Smooth muscle cell (in vitro differentiated cells): ENCODE measurements at regions not wholly inside any gene's neighbourhood (a gene's known extent, or its start where the extent isn't known, plus 50 kb on each side); places are given as distances from the start of the nearest gene placed in this dataset.

Experiments used
- DNase-seq: peaks from one replicate; lab custom pipeline; 2025; ENCODE audit not compliant: unreplicated experiment; lab: John Stamatoyannopoulos, UW
- H2AFZ ChIP-seq: fragments of 200-600 bp; sonication (generic); 2 replicates; pipeline ENCODE4 v1.6.0; 2016; ENCODE audit warnings: antibody characterized with exemption, low read depth, mild to moderate bottlenecking
- H3F3A ChIP-seq: fragments of 200-600 bp; sonication (generic); 2 replicates; pipeline ENCODE4 v1.6.0; 2017; ENCODE audit warnings: antibody characterized with exemption, low read depth
- H3K27ac ChIP-seq: fragments of 200-600 bp; sonication (generic); 2 replicates; pipeline ENCODE4 v1.5.1; 2016; ENCODE audit warnings: low read depth, mild to moderate bottlenecking
- H3K27me3 ChIP-seq: fragments of 200-600 bp; sonication (generic); 2 replicates; pipeline ENCODE4 v1.6.1; 2016; ENCODE audit warnings: low read depth, mild to moderate bottlenecking
- H3K36me3 ChIP-seq: fragments of 200-600 bp; sonication (generic); 2 replicates; pipeline ENCODE4 v1.5.1; 2016; ENCODE audit warnings: low read depth
- H3K4me1 ChIP-seq: fragments of 200-600 bp; sonication (generic); 2 replicates; pipeline ENCODE4 v1.5.1; 2016; ENCODE audit warnings: low read depth
- H3K4me2 ChIP-seq: fragments of 200-600 bp; sonication (generic); 2 replicates; pipeline ENCODE4 v1.6.0; 2016; ENCODE audit warnings: mild to moderate bottlenecking
- H3K4me3 ChIP-seq: fragments of 200-600 bp; sonication (generic); 2 replicates; pipeline ENCODE4 v1.5.1; 2016; ENCODE audit warnings: mild to moderate bottlenecking
- H3K79me2 ChIP-seq: fragments of 200-600 bp; sonication (generic); 2 replicates; pipeline ENCODE4 v1.6.0; 2016; ENCODE audit warnings: low read depth, mild to moderate bottlenecking
- H3K9ac ChIP-seq: fragments of 200-600 bp; sonication (generic); 2 replicates; pipeline ENCODE4 v1.6.0; 2016; ENCODE audit warnings: low read depth
- H3K9me3 ChIP-seq: fragments of 200-600 bp; sonication (generic); replicated peaks from 2 replicates; pipeline ENCODE4 v1.5.1; 2016; ENCODE audit warnings: low read depth
- H4K20me1 ChIP-seq: fragments of 200-600 bp; sonication (generic); 2 replicates; pipeline ENCODE4 v1.6.0; 2016; ENCODE audit warnings: low read depth
- CTCF ChIP-seq: fragments of 200-600 bp; sonication (generic); IDR thresholded peaks from 2 replicates; pipeline ENCODE4 v1.5.1; 2017; ENCODE audit warnings: borderline replicate concordance, mild to moderate bottlenecking, antibody characterized with exemption; ENCODE audit not compliant: insufficient read depth, poor library complexity, severe bottlenecking
- WGBS: methylation state at CpG from one replicate; pipeline ENCODE4 v1.1.7; 2016; ENCODE audit warnings: low lambda C conversion rate; 5-methylcytosine and 5-hydroxymethylcytosine counted together

- no peaks in the 10 kb centered on the region for H3K9me3 ChIP-seq
- no peak for TF ChIP-seq CTCF
- no peaks in the 10 kb centered on the region for H3K27me3 ChIP-seq
- H3K36me3 ChIP-seq: no peaks in the 10 kb centered on the region
- H3K79me2 ChIP-seq: no peaks in the 10 kb centered on the region
- WGBS: 83% methylated on average over 2 of the region's 2 CpGs
- H3K4me1 ChIP-seq: no peaks in the 10 kb centered on the region
- H3K9ac ChIP-seq: no peak overlapping the region
- H3K4me2 ChIP-seq: no peak overlapping the region
- DNase-seq: no peak
- no peaks in the 10 kb centered on the region for H4K20me1 ChIP-seq
- H2AFZ ChIP-seq: no peak overlapping the region
- no peak overlapping the region for H3K4me3 ChIP-seq
- H3F3A ChIP-seq: no peaks in the 10 kb centered on the region
- no peak overlapping the region for H3K27ac ChIP-seq
Observed at GRCh38 chr4:176850436-176850835, 57.7 kb upstream of the VEGFC start.

- no peak for TF ChIP-seq CTCF
- Histone ChIP-seq H3K4me1 (no peaks in the 10 kb centered on the region), H2AFZ (no peak overlapping the region)
Observed at GRCh38 chr4:176856421-176856820, 63.7 kb upstream of the VEGFC start.

GRCh38 chr4:176858839-176859238, 66.1 kb upstream of the VEGFC start:
- Histone ChIP-seq H3K4me2 (no peak overlapping the region), H2AFZ (no peak overlapping the region), H3K4me3 (no peak overlapping the region), H3K9ac (no peak overlapping the region), H3K27me3 (no peaks in the 10 kb centered on the region), H3K79me2 (no peaks in the 10 kb centered on the region), H3K9me3 (no peaks in the 10 kb centered on the region), H3F3A (no peaks in the 10 kb centered on the region), H3K4me1 (no peaks in the 10 kb centered on the region), H3K36me3 (no peaks in the 10 kb centered on the region), H3K27ac (no peak overlapping the region), H4K20me1 (no peaks in the 10 kb centered on the region)
- TF ChIP-seq CTCF: no peak
- no peak for DNase-seq

More at GRCh38 chr4:176856421-176856820, 63.7 kb upstream of the VEGFC start:
- no peaks in the 10 kb centered on the region for H3K27me3 ChIP-seq
- no peaks in the 10 kb centered on the region for H3K79me2 ChIP-seq
- H3K27ac ChIP-seq: no peak overlapping the region
- DNase-seq: no peak
- H3K9ac ChIP-seq: no peak overlapping the region
- no peaks in the 10 kb centered on the region for H3K9me3 ChIP-seq
- WGBS: 76% methylated on average over 2 of the region's 2 CpGs
- no peaks in the 10 kb centered on the region for H4K20me1 ChIP-seq
- no peaks in the 10 kb centered on the region for H3F3A ChIP-seq
- no peak overlapping the region for H3K4me3 ChIP-seq
- H3K36me3 ChIP-seq: no peaks in the 10 kb centered on the region
- H3K4me2 ChIP-seq: no peak overlapping the region

GRCh38 chr4:176864238-176864637, 71.5 kb upstream of the VEGFC start:
- H3K4me3 ChIP-seq: no peak overlapping the region
- H3K36me3 ChIP-seq: no peaks in the 10 kb centered on the region
- DNase-seq: no peak
- H4K20me1 ChIP-seq: no peaks in the 10 kb centered on the region
- 16% methylated on average over 1 of the region's 1 CpG for WGBS
- H3K79me2 ChIP-seq: no peaks in the 10 kb centered on the region
- no peaks in the 10 kb centered on the region for H3F3A ChIP-seq
- peak overlapping the region; percentile 79 for H2AFZ ChIP-seq
- peak overlapping the region; percentile 15 for H3K27ac ChIP-seq
- no peaks in the 10 kb centered on the region for H3K27me3 ChIP-seq
- H3K4me1 ChIP-seq: no peaks in the 10 kb centered on the region
- no peak overlapping the region for H3K9ac ChIP-seq
- TF ChIP-seq CTCF: no peak
- H3K9me3 ChIP-seq: no peaks in the 10 kb centered on the region
- no peak overlapping the region for H3K4me2 ChIP-seq
